ENCODE measurements at regions not wholly inside any gene's neighbourhood (a gene's known extent, or its start where the extent isn't known, plus 50 kb on each side); places are given as distances from the start of the nearest gene placed in this dataset.

GRCh38 chr4:54793856-54794422 lies 136.2 kb downstream of the KIT start:
- no peak for DNase-seq (ENCODE audit: extremely low read depth in 1 of 2, low read depth in 1 of 2)

All from stimulated activated CD8-positive, alpha-beta memory T cell treated with anti-CD3 and anti-CD28 coated beads, Interleukin-7, amount 100 ng/mL, for 48 hours (primary cell).